CD14-positive monocyte (primary cell): ENCODE measurements at regions not wholly inside any gene's neighbourhood (a gene's known extent, or its start where the extent isn't known, plus 50 kb on each side); places are given as distances from the start of the nearest gene placed in this dataset.
"Not testable (repeated sequence)": the region's sequence is repeated elsewhere in the genome, so short reads cannot be mapped to it uniquely, and the experiment has no call there.

ENCODE experiments used
- DNase-seq, 3 donors: peaks; one replicate each; pipeline ENCODE4 v3.0.0-alpha.2; 2011 to 2022
- H2AFZ ChIP-seq: 2 replicates; pipeline ENCODE4 v1.6.0; 2012; ENCODE audit warnings: mild to moderate bottlenecking, low read depth, low read length, inconsistent platforms; ENCODE audit not compliant: insufficient read depth, poor library complexity, severe bottlenecking
- H3K27ac ChIP-seq, 2 donors: 1 replicate in 1 of 2; 2 replicates in 1 of 2; pipeline ENCODE4 v1.5.1; 2012 to 2013; ENCODE audit warnings: low read length in 2 of 2, control low read depth in 1 of 2, inconsistent platforms in 1 of 2, low read depth in 1 of 2, mild to moderate bottlenecking in 1 of 2
- H3K27me3 ChIP-seq, 2 donors: one replicate each; pipeline versions ENCODE4 v1.6.0 to v1.6.1; 2011 to 2013; ENCODE audit warnings: low read length in 2 of 2; ENCODE audit not compliant: control insufficient read depth in 2 of 2, insufficient read depth in 2 of 2
- H3K36me3 ChIP-seq, 2 donors: replicated peaks in 1 of 2; 1 replicate in 1 of 2; 2 replicates in 1 of 2; pipeline versions ENCODE4 v1.5.1 to v1.6.1; 2012 to 2013; ENCODE audit warnings: low read length in 2 of 2, control low read depth in 1 of 2, inconsistent platforms in 1 of 2, mild to moderate bottlenecking in 1 of 2; ENCODE audit not compliant: insufficient read depth in 2 of 2, control insufficient read depth in 1 of 2
- H3K4me1 ChIP-seq, 2 donors: 1 replicate in 1 of 2; 2 replicates in 1 of 2; pipeline versions ENCODE4 v1.5.1 to v1.6.1; 2012 to 2013; ENCODE audit warnings: low read length in 2 of 2, control low read depth in 1 of 2, inconsistent platforms in 1 of 2, mild to moderate bottlenecking in 1 of 2, moderate library complexity in 1 of 2; ENCODE audit not compliant: insufficient read depth in 2 of 2, control insufficient read depth in 1 of 2
- H3K4me2 ChIP-seq: replicated peaks from 2 replicates; pipeline ENCODE3; 2012; ENCODE audit warnings: low read length, moderate library complexity, mild to moderate bottlenecking; ENCODE audit not compliant: poor library complexity, severe bottlenecking; ENCODE audit errors: extremely low read depth
- H3K4me3 ChIP-seq, 3 experiments: fragments of 200-600 bp in 1 of 3; sonication (generic) in 1 of 3; replicated peaks in 1 of 3; 1 replicate in 2 of 3; 2 replicates in 1 of 3; pipeline ENCODE4 v1.5.1; 2011 to 2013; ENCODE audit warnings: low read length in 3 of 3, mild to moderate bottlenecking in 3 of 3, control low read depth in 2 of 3, low read depth in 2 of 3, inconsistent platforms in 1 of 3, moderate library complexity in 1 of 3
- H3K79me2 ChIP-seq: 2 replicates; pipeline ENCODE4 v1.6.0; 2012; ENCODE audit warnings: mild to moderate bottlenecking, control low read depth, inconsistent platforms, low read length, moderate library complexity; ENCODE audit not compliant: insufficient read depth
- H3K9ac ChIP-seq: 2 replicates; pipeline ENCODE4 v1.6.0; 2017; ENCODE audit warnings: low read length, mild to moderate bottlenecking; ENCODE audit not compliant: insufficient read depth, poor library complexity, severe bottlenecking
- H3K9me3 ChIP-seq, 2 donors: replicated peaks in 1 of 2; 1 replicate in 1 of 2; 2 replicates in 1 of 2; pipeline versions ENCODE4 v1.5.1 to v1.6.1; 2012 to 2013; ENCODE audit warnings: low read length in 2 of 2, control low read depth in 1 of 2; ENCODE audit not compliant: control insufficient read depth in 1 of 2, insufficient read depth in 1 of 2
- H4K20me1 ChIP-seq: 2 replicates; pipeline ENCODE4 v1.6.0; 2012; ENCODE audit warnings: mild to moderate bottlenecking, low read length, control low read depth, moderate library complexity; ENCODE audit not compliant: insufficient read depth
- H3K27ac Mint-ChIP-seq, 7 donors: one replicate each; pipeline ENCODE4 v1.8.0; 2020; ENCODE audit warnings: mild to moderate bottlenecking in 7 of 7, mixed read lengths in 7 of 7, moderate library complexity in 6 of 7, inconsistent platforms in 2 of 7
- H3K27me3 Mint-ChIP-seq, 3 donors: one replicate each; pipeline ENCODE4 v1.8.0; 2021 to 2022; ENCODE audit warnings: low read depth in 3 of 3, mild to moderate bottlenecking in 3 of 3, mixed read lengths in 3 of 3, moderate library complexity in 3 of 3, inconsistent platforms in 1 of 3
- H3K36me3 Mint-ChIP-seq, 2 donors: one replicate each; pipeline ENCODE4 v1.8.0; 2020; ENCODE audit warnings: mixed read lengths in 2 of 2, inconsistent platforms in 1 of 2, mild to moderate bottlenecking in 1 of 2
- H3K4me1 Mint-ChIP-seq: one replicate; pipeline ENCODE4 v1.8.0; 2020; ENCODE audit warnings: mild to moderate bottlenecking, mixed read lengths
- H3K4me3 Mint-ChIP-seq, 2 donors: one replicate each; pipeline ENCODE4 v1.8.0; 2020; ENCODE audit warnings: mild to moderate bottlenecking in 2 of 2, mixed read lengths in 2 of 2, moderate library complexity in 1 of 2
- H3K9me3 Mint-ChIP-seq, 7 donors: one replicate each; pipeline ENCODE4 v1.8.0; 2020 to 2022; ENCODE audit warnings: mixed read lengths in 7 of 7, mild to moderate bottlenecking in 6 of 7, moderate library complexity in 6 of 7, inconsistent platforms in 2 of 7
- CTCF ChIP-seq: fragments of 200-600 bp; IDR thresholded peaks from one replicate; pipeline ENCODE4 v1.8.0; 2022; ENCODE audit warnings: antibody characterized with exemption, mild to moderate bottlenecking
- WGBS: methylation state at CpG from one replicate; pipeline ENCODE4 v1.1.5; 2013; ENCODE audit warnings: missing lambda C conversion rate; ENCODE audit not compliant: insufficient coverage; 5-methylcytosine and 5-hydroxymethylcytosine counted together
- intact Hi-C, 2 donors: fragments of 100-400 bp; cut with micrococcal nuclease; formaldehyde crosslinking; loops; one replicate each; pipeline versions ENCODE4 v1.15.0 to v1.15.1; 2023

GRCh38 chr5:84748313-84748712 is 363.6 kb upstream of the EDIL3 start:
- no peaks in the 10 kb centered on the region for H3K36me3 ChIP-seq
- no peak overlapping the region for H3K9ac ChIP-seq
- WGBS, result no CpG with 5 or more reads among the region's 1 CpG
- Mint-ChIP-seq H3K4me3 (no peak overlapping the region), H3K4me1 (peaks cover 7% of the 10 kb centered on the region), H3K27me3 (peaks cover 0 to 1% (median 0%) of the 10 kb centered on the region in 3 donors), H3K9me3 (peaks cover 0 to 10% (median 5%) of the 10 kb centered on the region in 7 donors), H3K36me3 (no peaks in the 10 kb centered on the region), H3K27ac (no peak overlapping the region)
- H3K9me3 ChIP-seq, result no peaks in the 10 kb centered on the region
- no peak overlapping the region for H3K4me2 ChIP-seq
- intact Hi-C loops, result no loop called here
- H3K4me1 ChIP-seq, result peaks cover 0 to 3% of the 10 kb centered on the region in 2 donors
- no peak overlapping the region for H3K4me3 ChIP-seq
- DNase-seq, result no peak
- H3K27ac ChIP-seq, result no peak overlapping the region
- H3K27me3 ChIP-seq, result no peaks in the 10 kb centered on the region
- no peak overlapping the region for H2AFZ ChIP-seq
- no peaks in the 10 kb centered on the region for H4K20me1 ChIP-seq
- no peaks in the 10 kb centered on the region for H3K79me2 ChIP-seq
- TF ChIP-seq CTCF, result no peak

DNA sequence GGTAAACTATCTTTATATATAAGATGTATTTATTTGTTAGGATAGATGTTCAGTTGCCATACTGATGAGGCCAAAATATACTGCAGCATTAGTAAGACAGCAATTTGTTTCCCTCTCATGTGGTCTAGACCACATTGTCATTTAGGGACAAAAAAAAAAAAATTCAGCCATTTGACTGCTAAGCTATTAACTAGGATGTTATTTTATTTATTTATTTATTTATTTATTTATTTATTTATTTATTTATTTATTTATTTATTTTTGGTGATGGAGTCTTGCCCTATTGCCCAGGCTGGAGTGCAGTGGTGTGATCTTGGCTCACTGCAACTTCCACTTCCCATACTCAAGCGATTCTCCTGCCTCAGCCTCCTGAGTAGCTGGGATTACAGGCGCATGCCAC is 361.6 kb upstream of the EDIL3 start:
- H3K27ac ChIP-seq, H3K9ac ChIP-seq, H3K4me2 ChIP-seq, H3K4me3 ChIP-seq, H3K27me3 ChIP-seq, H2AFZ ChIP-seq, H3K36me3 Mint-ChIP-seq, H3K79me2 ChIP-seq, H3K27me3 Mint-ChIP-seq, H3K36me3 ChIP-seq, H3K4me1 ChIP-seq, H4K20me1 ChIP-seq, intact Hi-C loops, H3K4me3 Mint-ChIP-seq, DNase-seq, H3K4me1 Mint-ChIP-seq, H3K27ac Mint-ChIP-seq, H3K9me3 ChIP-seq: not testable (repeated sequence)
- H3K9me3 Mint-ChIP-seq, result peaks cover 0 to 11% (median 5%) of the 10 kb centered on the region in 7 donors
- no CpG with 5 or more reads among the region's 2 CpGs for WGBS
